Right forelimb (tissue), 1 donor: ENCODE measurements at regions not wholly inside any gene's neighbourhood (a gene's known extent, or its start where the extent isn't known, plus 50 kb on each side); places are given as distances from the start of the nearest gene placed in this dataset.

ENCODE experiments used
- DNase-seq: peaks from one replicate; pipeline ENCODE4 v3.0.0-alpha.2; 2018

GRCh38 chrX:8971116-8971515 is 62.8 kb downstream of the FAM9B start:
- DNase-seq = no peak

GRCh38 chrX:8969378-8969777 is 64.5 kb downstream of the FAM9B start:
- DNase-seq = no peak

GRCh38 chrX:8967461-8967860 is 66.5 kb downstream of the FAM9B start:
- no peak for DNase-seq

- DNase-seq = no peak
Observed at GRCh38 chrX:8960957-8961468, 72.9 kb downstream of the FAM9B start.

GRCh38 chrX:8955511-8955910 is 78.4 kb downstream of the FAM9B start:
- DNase-seq = peak; percentile 37

GRCh38 chrX:8946563-8946962 is 87.4 kb downstream of the FAM9B start:
- DNase-seq = no peak

GRCh38 chrX:8939322-8939721 is 94.6 kb downstream of the FAM9B start:
- DNase-seq = no peak

GRCh38 chrX:8927701-8928100 is 106.2 kb downstream of the FAM9B start:
- no peak for DNase-seq

- no peak for DNase-seq
Observed at GRCh38 chrX:8927066-8927635, 106.8 kb downstream of the FAM9B start.

GRCh38 chrX:8921615-8922014 is 112.3 kb downstream of the FAM9B start:
- no peak for DNase-seq

- no peak for DNase-seq
Observed at GRCh38 chrX:8919801-8920200, 114.1 kb downstream of the FAM9B start.

GRCh38 chrX:8916697-8917096 is 115.5 kb upstream of the FAM9A start:
- DNase-seq = no peak

GRCh38 chrX:8914681-8915080 is 113.5 kb upstream of the FAM9A start:
- DNase-seq = no peak

- DNase-seq = peak; percentile 62
Observed at GRCh38 chrX:8913655-8914409, 112.6 kb upstream of the FAM9A start.

GRCh38 chrX:8907688-8908087 is 106.5 kb upstream of the FAM9A start:
- DNase-seq = no peak

- no peak for DNase-seq
Observed at GRCh38 chrX:8906299-8906938, 105.2 kb upstream of the FAM9A start.

GRCh38 chrX:8897259-8897658 is 96.1 kb upstream of the FAM9A start:
- DNase-seq = no peak

GRCh38 chrX:8890794-8891193 is 89.6 kb upstream of the FAM9A start:
- DNase-seq = no peak

GRCh38 chrX:8887004-8887403 is 85.8 kb upstream of the FAM9A start:
- no peak for DNase-seq

GRCh38 chrX:8879750-8880149 is 78.6 kb upstream of the FAM9A start:
- DNase-seq = no peak

- DNase-seq = no peak
Observed at GRCh38 chrX:8873956-8874355, 72.8 kb upstream of the FAM9A start.

- DNase-seq = no peak
Observed at GRCh38 chrX:8873102-8873501, 71.9 kb upstream of the FAM9A start.

- DNase-seq = no peak
Observed at GRCh38 chrX:8870411-8870810, 69.2 kb upstream of the FAM9A start.

GRCh38 chrX:8869812-8870211 is 68.6 kb upstream of the FAM9A start:
- no peak for DNase-seq
